ENCODE measurements at regions not wholly inside any gene's neighbourhood (a gene's known extent, or its start where the extent isn't known, plus 50 kb on each side); places are given as distances from the start of the nearest gene placed in this dataset.

DNA sequence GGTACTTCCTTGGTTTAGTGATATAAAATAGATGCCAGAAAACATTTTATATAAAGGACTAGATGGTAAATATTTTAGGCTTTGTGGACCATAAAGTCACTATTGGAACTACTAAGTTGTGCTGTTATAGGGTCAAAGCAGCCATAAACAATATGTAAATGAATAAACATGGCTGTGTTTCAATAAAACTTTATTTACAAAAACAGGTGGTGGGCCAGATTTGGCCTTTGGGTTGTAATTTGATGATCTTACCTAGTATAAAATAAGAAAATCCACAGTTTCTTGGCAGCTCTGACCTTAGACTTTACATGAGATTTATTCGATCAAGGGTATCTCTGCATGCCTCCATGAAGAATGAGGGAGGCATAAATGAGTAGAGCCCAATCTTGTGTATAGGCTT, 232.0 kb upstream of the PCDH9 start:
- TF ChIP-seq, protein P1, sequence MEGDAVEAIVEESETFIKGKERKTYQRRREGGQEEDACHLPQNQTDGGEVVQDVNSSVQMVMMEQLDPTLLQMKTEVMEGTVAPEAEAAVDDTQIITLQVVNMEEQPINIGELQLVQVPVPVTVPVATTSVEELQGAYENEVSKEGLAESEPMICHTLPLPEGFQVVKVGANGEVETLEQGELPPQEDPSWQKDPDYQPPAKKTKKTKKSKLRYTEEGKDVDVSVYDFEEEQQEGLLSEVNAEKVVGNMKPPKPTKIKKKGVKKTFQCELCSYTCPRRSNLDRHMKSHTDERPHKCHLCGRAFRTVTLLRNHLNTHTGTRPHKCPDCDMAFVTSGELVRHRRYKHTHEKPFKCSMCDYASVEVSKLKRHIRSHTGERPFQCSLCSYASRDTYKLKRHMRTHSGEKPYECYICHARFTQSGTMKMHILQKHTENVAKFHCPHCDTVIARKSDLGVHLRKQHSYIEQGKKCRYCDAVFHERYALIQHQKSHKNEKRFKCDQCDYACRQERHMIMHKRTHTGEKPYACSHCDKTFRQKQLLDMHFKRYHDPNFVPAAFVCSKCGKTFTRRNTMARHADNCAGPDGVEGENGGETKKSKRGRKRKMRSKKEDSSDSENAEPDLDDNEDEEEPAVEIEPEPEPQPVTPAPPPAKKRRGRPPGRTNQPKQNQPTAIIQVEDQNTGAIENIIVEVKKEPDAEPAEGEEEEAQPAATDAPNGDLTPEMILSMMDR (IDR thresholded peaks at IDR 0.05 in 8 of 11, conservative IDR thresholded peaks at IDR 0.05 in 3 of 11): no peak
- no peak for TF ChIP-seq POLR2A (IDR thresholded peaks at IDR 0.05)

All from spleen (tissue), 7 donors.